GM19238 (cell line): ENCODE measurements at regions not wholly inside any gene's neighbourhood (a gene's known extent, or its start where the extent isn't known, plus 50 kb on each side); places are given as distances from the start of the nearest gene placed in this dataset.

ENCODE experiments used
- DNase-seq: peaks from one replicate; pipeline ENCODE4 v3.0.0; 2011; ENCODE audit warnings: low spot score; ENCODE audit not compliant: insufficient read length

DNA sequence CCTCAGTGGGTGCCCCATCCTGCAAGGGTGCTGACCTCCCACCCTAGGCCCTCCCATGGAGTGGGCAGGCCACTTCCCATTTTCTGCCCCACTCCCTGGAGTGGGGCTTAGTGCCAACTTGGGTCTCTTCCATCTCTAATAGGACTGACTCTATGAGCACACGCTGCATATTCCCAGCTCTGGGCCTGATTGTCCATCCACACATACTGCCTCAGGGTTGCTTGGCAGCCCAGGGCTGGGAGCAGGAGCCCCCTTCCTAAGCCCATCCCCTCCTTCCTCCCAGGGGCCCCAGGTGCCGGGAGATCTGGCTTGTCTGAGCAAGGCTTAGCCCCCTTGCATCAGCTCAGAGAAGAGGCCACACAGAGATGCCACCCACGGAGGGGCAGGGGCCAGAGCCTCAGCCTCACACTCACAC lies 55.1 kb downstream of the PJA1 start:
- DNase-seq, result no peak

DNA sequence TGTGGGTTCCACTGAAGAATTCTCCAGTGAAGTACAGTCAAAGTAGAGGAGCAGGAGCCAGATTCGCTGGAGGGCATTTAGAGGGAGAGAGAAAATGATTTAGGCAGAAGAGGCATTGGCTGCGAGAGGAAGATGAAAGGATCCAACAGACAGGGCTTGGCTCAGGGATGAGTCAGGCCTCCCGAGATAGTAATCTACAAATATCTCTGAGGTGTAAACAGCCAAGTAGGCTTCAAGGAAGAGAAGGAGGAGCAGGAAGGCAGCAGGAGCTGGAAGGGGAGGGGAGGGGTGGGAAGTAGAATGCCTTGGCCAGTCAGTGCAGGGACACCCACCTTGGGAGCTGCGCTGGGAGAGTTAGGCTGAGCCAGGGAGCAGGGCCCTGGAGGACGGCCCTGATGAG lies 55.5 kb downstream of the PJA1 start:
- no peak for DNase-seq

DNA sequence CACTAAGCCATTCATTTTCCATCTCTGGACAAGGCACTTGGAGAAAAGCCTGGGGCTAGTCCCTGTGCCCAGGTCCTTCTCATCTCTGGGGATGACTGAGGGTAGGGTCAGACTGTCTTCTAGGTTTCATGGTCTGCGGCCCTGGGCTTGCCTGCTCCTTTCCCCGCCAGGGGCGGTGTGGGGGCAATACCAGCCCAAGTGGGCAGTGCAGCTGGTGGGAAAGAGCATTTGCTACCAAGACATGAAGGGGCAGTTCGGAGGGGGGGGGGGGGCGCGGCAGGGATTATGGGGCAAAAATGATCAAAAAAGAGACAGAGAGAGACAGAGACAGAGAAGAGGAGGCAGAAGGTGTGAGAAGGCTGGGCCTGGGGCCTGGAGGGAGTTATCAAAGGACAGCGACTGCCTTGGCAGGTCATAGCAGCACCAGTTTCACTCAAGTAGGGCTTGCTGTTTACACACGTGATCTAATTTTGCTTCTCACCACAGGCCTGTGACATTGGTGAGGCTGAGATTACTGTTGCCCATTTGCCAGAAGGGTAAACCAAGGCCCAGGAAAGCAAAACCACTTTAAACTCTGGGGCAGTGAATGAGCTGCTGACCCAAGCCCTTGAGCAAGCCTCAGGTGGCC lies 56.1 kb downstream of the PJA1 start:
- no peak for DNase-seq

DNA sequence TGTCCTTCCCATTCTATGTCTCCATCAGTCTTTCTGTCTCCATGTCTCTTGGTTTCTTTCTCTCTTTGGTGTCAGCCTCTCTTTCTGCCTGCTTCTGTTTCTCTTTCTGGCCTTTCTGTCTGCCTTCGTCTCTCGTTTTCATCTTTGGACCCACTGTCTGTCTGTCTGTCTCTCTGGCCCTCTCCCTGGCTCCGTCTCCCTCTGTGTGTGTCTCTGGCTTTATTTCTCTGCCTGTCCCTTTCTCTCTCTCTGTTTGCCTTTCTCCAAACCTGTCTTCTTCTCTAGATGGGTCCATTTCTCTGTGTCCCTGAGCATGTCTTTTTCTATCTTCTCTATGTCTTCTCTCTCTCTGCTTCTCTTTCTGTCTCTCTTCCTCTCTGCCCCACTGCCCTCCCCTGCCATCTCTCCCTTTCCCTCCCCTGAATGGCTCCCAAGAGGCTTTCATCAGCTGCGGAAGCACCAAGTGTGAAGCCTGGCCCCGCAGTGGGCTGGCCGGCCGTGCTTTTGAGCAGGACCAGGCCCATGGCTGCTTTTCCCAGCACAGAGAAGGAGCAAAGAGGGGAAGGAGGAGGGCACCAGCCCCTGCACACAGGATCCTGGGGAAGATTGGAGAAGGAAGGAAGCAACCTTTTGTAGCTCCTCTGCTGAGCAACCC lies 57.4 kb downstream of the PJA1 start:
- DNase-seq, result no peak

DNA sequence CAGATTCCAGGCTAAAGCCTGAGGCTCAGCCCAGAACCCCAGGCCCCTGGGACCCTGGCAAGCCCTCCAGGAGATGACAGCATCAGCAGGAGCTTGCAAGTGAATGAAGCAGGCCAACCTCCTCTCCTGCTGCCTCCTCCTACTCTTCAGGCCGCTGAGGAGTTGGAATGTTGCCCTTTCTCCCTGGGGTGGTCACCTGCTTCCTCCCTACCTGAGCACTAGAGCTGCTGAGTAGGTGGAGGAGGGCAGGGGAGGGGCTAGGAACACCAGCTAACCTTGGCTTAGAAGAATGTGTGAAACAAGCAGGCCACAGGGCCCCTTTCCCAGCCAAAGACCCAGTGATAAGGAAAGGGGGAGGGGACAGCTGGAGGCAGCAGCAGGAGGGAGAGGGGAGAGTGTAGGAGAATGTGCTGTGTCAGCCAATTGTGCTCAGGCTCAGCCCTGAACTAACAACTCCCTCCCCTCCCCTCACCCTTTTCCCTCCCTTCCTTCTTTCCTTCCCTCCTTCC lies 58.0 kb downstream of the PJA1 start:
- no peak for DNase-seq

DNA sequence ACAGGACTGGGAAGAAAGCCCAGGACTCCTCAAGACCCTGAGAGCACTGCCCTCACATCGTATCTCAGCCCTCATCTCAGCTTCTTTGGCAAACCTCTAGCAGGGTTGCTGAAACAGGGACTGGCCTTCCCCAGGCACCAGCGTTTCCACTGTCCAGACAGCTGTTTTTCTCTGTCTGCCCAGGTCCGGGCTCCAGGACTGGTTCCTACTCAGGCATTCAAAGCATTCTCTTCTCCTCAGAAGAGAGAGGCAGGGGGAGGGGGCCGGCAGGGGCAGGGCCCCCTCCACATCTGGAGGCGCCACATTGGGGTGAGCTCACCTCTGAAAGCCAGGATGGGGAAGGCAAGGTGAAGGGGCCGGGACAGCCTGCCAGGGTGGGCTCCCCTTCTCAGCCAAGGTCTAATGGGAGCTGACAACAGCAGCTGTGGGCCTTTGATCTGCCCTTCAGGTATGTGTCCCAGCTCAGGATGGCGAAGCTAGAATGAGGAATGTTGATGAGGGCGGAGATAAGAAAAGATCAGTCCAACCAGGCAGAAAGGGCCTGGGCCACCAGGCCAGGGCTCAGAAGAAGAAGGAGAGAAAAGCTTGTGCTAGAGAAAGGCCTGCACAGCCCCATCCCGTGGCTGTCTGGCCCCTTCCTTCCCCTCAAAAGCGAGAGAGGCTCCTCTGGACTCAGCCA lies 60.4 kb downstream of the PJA1 start:
- DNase-seq, result no peak

DNA sequence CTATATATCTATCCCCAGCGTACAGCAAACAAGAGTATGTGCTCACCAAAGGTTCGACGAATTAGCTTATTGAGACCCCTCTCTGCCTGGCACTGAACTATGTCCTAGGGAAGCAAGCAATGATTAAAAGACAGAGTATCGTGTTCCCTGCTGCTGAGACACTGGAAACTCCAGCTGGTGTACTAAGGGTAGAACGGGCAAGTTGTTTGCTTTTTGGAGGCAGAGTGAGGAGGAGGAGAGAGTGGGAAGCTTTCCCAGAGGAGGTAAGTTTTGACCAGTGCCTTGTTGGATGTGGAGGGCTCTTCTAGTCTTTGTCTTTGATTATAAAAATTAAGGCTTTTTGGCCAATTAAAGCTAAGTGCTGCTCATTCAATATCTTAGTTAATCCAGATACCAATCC lies 61.7 kb downstream of the PJA1 start:
- DNase-seq, result no peak

DNA sequence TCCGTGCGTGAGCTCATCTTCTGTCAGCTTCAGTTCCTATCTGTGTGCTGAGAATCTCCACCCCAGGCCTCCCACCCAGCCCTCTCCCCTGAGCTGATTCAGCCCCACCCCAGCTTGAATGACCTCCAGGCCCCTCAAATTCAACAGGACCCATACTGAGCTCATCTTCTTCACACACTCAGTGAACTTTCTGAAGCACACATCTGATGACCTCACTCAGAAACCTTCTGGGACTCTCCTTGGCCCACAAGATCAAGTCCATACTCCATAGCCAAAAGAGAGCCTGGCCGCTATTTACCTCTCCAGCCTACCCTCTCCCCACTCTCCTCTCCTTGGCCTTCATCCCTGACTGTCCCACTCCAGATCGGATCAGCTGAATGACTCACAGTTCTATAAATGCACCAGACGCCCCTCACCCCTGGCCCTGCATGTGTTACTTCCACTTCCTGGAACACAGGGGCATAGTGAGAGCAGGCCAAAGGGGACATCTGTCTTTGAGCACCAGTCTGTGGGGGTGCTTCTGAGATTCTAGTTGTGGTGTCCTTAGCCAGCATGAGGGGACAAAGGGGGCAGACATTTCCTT lies 62.5 kb downstream of the PJA1 start:
- no peak for DNase-seq

DNA sequence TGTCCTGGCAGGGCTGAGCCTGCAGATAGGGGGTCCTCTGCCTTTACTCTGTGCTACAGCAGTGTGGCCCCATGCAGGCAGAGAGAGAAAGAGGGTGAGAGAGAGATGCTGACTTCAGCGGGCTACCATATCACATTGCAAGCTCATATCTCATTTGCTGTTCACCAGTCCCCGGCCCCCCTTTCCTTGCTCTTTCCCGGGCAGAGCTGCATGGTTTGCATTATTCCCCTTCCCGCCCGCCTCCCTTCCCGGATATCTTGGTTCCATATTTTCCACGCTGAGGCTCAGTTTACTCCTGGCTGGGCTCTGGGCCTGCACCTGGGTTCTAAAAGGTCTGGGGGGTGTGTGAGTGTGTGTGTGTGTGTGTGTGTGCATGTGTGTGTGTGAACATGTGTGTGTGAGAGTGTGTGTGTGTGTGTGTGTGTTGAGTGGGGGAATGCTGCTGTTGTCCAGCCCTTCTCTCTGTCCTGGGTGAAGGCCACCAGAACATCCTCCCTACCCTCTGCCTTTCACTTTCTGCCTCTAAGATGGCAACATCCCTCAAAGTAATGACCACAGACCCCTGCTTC lies 63.5 kb downstream of the PJA1 start:
- DNase-seq, result no peak

DNA sequence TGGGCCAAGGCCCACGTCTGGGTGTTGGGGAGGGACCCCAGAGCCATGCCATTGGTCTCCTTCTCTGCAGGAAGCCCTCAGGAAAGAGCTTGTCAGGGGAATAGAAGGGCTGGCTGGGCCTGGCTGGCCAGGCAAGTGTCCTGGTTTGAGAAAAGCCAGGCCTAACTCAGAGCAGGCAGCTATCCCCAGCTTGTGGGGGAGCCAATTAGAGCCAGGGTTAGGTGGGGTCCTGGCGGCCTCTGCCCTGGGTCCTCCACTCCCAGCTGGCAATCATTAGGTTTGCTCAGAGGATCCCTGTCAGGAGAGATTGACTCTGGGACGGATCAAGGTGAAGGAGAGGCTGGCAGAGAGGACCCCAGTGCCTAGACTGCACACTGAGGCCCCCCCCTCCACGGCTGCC lies 64.8 kb downstream of the PJA1 start:
- DNase-seq, result no peak

DNA sequence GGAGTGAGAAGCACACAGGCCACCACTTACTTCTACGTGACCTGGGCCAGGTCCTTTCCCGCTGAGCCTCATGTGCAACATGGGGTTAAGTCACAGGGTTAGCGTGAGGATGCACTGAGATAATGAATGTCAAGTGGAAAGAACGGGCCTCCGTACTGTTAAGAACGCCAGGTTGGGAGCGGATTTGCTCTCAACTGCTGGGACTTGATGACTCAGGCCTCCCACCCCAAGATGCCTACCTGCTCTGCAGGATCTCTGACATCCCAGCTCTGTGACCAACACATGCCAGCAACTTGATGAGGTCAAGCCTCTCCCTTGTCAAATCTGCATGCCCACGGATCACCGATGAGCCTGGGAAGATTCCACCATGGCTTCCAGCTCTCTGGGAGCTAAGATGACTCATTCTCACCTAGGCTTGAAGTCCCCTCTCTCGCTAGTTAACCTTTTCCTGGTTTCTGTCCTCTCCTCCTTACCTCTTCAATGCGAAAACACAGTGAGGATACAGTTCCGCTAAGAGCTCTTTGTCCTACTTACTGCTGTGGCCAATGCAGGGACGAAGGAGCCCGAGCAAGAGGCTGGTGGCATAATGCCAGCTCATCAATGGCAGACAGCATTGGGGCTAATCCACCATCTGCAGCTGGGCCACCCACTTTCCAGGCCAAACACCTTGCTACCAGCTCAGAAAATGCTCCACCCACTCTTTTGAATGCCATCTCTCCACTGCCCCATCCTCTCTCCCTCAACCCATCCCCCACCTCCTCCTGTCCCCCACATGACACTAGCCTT lies 67.6 kb downstream of the PJA1 start:
- DNase-seq, result no peak

DNA sequence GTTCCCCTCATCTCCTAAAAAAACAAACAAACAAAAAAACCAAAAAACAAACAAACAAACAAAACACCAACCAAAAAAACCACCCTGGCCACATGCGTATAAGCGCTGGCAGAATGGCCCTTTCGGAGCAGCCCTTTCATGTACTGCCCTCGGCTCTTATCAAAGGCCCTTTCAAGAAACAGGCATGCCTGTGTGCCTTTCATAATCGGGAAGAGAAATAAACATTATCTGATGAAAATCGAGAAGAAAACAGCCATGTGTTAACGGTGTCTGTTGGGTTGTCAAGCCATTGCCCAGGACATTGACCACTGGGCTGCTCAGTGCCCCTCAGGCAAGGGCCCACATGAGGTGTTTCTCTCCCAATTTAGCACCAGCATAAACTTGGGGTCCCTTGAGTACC lies 68.3 kb downstream of the PJA1 start:
- no peak for DNase-seq

DNA sequence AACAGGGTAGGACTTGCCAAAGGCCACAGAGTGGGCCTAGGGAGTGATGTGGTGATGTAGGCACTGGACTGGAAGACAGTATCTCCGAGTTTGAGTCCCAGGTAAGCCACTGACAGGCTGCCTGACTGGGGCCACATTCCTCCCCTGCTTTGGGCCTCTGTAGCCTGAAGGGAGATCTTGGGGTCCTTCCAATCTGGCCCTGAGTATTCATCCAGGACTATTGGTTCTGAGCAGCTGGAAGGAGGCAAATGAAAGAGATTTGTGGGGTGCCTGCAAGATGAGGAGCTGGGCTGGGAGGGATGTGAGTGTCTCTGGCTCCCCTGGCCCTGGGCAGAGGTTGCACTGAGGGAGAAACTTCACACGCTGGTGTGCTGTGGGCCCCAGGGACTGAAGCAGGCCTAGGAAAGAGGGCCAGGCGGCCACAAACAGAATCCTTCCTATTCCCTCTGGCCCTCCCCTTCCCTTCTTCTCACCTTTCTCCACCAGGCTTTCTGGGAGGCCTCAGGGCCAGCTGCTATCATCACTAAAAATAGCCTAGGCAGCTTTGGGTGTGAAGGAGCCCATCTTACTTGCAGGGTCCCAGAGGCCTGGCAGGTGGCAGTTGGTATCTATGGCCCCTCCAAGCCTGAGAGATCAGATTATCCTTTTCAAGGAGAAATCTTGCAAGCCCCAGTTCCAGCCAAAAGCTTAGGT lies 70.1 kb downstream of the PJA1 start:
- DNase-seq, result no peak

DNA sequence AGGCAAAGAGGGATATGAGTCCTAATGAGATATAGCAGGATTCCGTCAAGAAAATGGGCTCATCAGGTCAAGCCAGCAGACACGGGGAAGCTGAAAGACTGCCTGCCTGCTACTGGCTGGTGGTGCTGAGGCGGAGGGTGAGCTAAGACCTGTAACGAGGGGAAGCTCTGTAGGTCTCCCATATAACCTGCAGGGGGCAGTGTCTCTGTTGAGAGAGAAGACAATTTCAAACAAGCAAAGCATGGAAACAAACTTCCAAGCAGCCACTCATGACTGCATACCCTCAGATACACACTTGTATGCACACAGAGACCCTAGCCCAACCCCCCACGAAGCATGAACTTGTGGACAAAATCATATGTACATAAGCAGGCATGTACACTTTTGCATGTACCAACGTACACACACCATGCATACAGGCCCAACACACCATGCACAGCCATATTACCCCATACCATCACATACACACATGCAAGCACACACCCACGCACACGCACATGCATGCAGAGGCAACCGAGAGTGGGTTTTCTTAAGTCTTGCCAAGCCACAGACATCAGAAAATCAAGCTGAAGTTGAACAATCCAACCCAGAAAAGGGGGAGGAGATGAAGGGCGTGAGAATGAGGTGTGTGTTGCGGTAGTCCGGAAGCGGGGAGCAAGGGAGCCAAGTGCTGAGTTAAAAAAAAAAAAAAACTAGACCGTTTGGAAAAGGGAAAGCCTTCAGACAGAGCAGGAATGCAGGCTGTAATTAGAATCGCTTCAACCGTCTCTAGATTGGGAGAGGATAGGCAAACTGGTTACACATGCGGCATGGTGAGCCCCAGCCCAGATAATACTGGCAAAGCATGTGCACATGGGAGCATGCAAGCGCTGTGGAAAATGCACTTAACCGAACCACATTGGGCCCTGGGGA lies 71.0 kb downstream of the PJA1 start:
- no peak for DNase-seq

DNA sequence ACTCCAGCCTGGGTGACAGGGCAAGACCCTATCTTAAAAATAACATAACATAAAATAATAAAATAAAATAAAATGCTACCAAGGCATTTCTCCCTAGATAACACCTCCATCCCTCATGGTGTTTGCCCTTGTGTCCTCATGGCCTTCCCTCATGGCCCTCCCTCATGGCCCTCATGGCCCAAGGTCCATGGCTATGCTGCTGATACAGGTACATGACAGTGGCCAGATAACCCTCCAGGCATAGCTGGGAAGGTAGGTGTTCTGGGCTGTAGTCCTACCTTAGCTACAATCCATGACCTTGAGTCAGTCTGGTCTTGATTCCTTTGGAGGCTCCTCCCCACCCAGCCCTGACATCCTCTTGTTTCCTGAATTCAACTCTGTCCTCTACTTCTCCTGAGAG lies 75.2 kb downstream of the PJA1 start:
- DNase-seq, result no peak

DNA sequence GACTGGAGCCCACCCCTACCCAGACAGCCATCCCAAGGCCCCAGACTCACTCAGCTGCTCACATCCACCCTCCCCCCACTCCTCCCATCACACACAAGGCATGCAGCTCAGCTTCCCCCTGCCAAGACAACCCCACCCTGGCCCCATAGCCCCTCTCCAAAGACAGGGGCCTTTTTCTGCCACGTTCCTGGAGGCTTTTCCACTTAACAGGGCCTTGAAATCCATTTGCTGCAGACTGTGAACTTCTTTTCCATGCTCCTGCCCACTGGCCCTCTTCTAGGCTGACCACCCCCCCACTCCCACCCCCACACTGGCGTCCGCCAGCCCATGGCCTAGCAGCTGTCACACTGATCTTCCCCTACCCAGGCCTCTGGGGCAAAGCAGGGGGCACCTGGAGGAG lies 76.0 kb downstream of the PJA1 start:
- no peak for DNase-seq

DNA sequence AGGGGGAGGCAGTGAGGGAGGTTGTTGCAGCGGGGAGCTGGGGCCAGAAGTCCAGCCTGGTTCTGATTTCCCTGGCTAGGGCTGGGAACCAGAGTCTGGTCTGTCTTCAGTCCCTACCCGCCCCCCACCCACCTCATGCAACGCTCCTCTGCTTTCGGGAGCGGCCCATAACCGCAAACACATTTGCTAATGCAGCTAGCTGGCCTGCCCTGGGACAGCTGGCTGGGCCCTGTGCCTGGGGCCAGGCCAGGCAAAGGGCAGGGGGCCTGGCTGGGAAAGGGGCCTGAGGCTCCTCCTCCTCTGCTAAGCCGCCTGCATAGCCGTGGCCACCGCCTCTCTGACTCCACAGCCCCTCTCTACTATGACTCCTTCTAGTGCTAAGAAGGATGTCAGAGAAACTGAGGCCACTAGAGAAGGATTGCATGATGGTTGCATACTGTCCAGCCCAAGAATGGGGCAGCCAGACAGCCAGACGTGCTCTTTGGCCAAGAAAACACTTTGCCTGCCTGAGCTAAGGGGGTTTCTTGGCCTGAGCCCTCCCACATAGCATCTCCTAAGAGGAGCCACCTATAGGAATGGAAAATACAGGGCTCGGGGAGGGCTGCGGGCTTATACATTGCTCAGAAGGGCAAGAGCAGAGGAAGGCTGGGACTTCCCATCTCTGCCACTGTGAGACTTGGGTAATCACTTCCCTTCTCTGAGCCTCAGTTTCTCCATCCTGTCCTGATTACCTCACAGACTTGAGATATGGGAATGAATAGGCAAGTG lies 76.9 kb downstream of the PJA1 start:
- DNase-seq, result no peak

DNA sequence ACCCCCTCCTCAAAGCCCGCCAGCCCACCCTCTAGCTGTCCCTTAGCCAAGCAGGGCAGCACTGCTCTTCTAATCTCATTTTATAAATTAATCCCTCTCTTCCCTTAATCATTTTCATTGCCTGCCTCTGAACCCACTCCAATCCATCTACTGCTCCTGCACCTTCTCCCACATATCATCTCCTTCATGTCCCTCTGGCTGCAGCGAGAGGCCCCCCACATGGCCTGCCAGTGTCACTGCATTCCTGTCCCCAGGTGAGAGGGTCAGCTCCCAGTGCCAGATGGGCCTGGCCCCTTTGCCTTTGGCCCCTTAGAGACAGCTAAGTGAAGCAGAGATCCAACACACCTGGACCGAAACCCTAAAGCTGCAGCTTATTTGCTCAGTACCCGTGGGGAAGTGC lies 79.4 kb downstream of the PJA1 start:
- DNase-seq, result no peak

DNA sequence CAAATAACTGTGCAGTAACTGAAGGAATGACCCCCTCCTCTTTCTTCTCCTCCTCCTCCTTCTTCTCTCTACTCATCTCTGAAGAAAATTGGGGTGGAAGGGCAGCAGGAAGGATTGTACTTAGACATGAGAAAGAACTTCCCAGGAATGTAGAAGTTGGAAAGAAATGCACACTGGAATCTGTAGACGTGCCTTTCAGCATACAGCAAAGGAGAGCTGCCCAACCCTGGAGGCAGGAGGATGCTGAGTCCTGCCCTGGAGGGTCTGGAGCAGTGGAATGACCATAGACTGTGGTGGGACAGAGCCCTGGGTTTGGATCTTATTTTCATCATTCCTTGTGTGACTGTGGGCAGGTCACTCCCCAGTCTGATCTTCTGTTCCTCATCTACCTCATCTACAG lies 80.1 kb downstream of the PJA1 start:
- DNase-seq, result no peak
